ENCODE measurements at regions not wholly inside any gene's neighbourhood (a gene's known extent, or its start where the extent isn't known, plus 50 kb on each side); places are given as distances from the start of the nearest gene placed in this dataset.
"Not testable (repeated sequence)": the region's sequence is repeated elsewhere in the genome, so short reads cannot be mapped to it uniquely, and the experiment has no call there.

- DNase-seq (ENCODE audit: low read depth in 2 of 2), result no peak
Observed at GRCh38 chr3:13138833-13139145, 65.6 kb upstream of the IQSEC1 start.

DNA sequence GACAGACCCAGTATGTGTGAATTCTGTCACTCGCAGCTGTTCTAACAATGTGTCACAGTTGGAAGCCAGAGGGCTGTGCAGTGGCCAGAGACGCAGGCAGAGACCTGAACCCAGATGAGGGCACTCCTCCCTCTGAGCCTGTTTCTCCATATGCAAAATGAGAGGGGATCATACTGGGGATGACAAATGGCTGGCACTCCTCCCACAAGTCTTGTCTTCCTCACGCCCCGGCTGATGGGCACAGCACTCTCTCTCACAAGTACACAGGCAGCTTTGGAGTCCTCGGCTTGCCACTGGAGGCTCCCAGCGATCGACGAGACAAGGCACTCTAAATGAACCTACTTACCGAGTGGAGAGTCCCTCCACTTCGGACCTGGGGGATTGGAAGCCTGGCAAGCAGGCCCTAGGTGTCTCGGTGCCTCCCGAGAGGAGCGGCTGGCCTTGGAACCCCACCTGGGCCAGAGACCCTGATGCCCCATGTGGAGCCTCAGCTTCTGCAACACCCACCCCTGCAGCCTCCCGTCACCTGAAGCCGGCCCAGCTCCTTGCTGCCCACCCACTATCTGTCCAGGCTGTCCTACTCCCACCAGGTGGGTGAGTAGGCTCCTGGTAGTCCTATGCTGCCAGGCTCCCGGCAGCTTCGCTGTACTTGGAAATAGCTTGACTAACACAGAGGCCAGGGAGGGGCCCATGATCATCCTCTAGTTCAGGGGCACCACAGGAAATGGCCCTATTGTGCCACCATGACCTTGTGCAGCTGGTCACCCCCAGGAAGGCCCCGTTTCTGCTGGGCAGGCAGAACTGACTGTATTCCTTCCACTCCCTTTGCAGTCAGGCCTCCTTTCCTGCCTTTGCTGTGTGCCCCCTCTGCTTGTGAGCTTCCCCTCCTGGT, 65.0 kb upstream of the IQSEC1 start:
- DNase-seq (ENCODE audit: low read depth in 2 of 2), result no peak

GRCh38 chr3:13136848-13137247, 63.6 kb upstream of the IQSEC1 start:
- DNase-seq (ENCODE audit: low read depth in 2 of 2), result not testable (repeated sequence)

GRCh38 chr3:13136426-13136825, 63.2 kb upstream of the IQSEC1 start:
- DNase-seq (ENCODE audit: low read depth in 2 of 2), result no peak

DNA sequence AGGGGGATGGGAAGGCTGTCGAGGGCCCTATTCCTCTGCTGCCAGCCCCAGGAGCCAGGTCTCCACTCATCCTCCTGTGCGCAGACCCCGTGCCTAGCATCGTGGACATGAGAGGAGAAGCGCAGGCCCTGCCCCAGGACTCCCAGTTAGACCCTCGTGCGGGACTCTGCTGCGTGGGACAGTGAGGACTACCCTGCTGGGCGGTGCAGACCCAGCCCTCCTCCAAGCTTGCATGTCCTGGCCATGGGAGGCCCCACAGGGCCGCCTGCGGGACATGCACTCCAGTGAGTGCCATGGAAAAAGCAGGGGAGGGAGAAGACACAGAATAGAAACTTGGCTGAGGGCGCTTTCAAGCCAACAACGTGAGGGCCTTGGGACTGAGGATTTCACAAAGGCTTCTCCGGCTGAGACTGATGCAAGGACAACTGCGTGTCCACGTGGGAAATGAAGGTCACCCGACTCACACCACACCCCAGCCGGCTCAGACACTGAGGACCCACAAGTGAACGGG, 62.6 kb upstream of the IQSEC1 start:
- no peak for DNase-seq (ENCODE audit: low read depth in 2 of 2)

DNA sequence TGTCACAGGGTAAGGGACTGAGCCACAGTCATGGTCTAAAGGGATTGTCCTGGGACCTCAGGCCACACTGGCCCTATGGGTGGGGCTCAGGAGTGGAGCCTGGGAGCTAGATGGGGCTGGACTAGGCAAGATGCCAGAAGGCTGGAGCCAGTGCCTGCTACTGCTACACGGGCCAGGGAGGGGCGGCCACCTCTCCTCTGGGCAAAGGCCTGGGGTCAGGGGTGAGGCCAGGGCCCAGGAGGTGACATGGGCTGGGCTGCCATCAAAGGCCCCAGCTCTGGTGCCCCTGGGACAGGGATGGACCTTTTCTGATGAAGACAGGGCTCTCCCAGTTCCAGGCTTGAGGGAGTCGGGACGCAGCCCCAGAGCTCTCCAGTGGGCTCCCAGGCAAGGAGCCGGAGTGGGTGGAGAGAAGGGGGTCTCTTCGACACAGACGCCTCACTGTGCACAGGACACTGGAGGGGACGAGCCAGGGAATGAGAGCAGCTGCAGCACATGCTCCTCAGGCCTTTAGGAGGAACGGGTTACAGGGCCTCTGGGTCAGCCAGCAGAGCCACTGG, 62.1 kb upstream of the IQSEC1 start:
- no peak for DNase-seq (ENCODE audit: low read depth in 2 of 2)

DNA sequence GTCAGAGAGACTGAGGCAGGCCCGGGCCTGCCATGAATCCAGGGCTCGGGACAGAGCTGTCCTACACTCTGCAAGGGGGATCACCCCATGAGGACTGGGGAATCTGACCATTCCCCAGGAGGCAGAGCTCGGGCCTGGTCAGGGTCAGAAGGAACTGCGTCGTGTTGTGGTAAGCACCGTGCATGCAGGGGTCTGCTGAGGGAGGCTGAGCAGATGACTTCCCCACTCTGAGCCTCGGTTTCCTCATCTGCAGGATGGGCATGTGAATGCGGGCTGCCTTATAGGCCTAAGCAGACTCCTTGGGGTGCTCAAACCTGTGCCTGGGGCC, 61.6 kb upstream of the IQSEC1 start:
- DNase-seq (ENCODE audit: low read depth in 2 of 2), result no peak

DNA sequence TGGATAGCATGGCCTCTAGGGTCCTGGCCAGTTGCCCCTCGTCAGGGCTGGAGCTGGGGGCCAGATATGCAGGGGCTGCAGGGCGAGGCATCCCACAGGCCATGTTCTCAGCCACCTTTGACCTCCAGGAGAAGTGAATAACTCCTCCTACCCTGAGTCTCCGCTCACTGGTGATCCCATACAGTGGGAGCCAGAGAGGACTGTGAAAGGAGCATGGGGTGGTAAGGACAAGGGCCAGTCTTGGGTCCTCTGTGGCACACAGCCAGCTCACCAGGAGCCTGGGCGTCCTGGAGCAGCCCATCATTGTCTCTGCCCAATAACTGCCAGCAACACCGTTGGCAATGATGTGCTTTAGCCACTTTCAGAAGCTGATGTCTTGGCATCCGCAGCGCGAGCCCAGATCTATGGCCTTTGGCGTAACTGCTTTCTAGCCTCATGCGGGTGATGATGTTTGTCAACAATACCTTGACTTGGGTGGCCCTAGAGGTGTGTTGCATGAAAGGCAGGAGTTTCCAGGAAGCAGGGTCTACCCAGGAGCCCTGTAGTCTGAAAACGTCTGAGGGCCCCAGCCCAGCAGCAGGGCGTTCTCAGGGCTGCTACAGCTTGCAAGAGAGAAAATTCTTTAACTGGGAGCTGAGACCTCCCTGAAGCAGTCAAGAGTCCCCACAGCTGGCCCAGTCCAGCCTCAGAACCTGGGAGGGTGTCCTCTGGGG, 61.1 kb upstream of the IQSEC1 start:
- no peak for DNase-seq (ENCODE audit: low read depth in 2 of 2)

DNA sequence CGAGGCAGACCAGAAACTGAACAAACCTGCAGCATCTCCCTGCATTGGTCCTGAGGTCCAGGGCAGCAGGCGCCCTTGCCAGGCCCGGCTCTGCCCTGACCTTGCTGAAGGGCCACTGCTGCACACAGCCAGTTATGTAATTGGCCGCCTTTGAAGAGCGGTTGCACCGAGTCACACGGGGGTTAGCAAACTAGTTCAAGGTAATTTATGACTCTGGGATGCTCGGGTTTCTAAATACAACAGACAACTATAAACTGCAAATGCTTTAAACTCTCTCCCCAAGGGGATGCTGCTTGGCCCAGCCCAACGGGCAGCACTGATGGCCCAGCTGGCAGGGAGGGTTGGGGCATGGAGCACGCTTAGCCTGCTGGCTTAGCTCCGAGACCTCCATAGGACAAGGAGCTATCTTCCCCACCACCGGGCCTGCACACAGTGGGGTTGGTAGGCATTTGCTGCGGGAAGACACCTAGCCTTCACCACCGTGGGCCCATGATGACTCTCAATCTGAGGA, 60.3 kb upstream of the IQSEC1 start:
- no peak for DNase-seq (ENCODE audit: low read depth in 2 of 2)

- DNase-seq (ENCODE audit: low read depth in 2 of 2), result no peak
Observed at GRCh38 chr3:13132731-13133410, 59.6 kb upstream of the IQSEC1 start.

- DNase-seq (ENCODE audit: low read depth in 2 of 2), result no peak
Observed at GRCh38 chr3:13132281-13132680, 59.1 kb upstream of the IQSEC1 start.

- no peak for DNase-seq (ENCODE audit: low read depth in 2 of 2)
Observed at GRCh38 chr3:13130464-13131193, 57.4 kb upstream of the IQSEC1 start.

- no peak for DNase-seq (ENCODE audit: low read depth in 2 of 2)
Observed at GRCh38 chr3:13125092-13126015, 52.1 kb upstream of the IQSEC1 start.

- no peak for DNase-seq (ENCODE audit: low read depth in 2 of 2)
Observed at GRCh38 chr3:13124631-13125030, 51.4 kb upstream of the IQSEC1 start.

DNA sequence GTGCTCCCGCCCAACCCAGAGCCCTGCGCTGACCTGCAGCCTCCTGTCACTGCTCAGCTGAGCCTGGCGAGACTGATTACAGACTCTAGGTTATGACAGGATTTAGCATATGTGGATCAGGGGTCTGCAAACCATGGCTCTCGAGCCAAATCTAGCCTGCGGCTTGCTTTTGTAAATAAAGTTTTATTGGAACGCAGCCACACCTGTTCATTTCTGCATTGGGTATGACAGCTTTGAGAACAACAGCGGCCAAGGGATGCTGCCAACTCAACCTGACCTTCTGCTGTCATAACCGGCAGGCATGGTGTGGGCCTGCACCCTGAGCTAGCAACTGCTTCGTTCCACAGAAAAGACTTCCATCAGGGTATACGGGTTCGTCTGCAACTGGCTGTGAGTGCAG, 50.5 kb upstream of the IQSEC1 start:
- DNase-seq (ENCODE audit: low read depth in 2 of 2), result no peak

DNA sequence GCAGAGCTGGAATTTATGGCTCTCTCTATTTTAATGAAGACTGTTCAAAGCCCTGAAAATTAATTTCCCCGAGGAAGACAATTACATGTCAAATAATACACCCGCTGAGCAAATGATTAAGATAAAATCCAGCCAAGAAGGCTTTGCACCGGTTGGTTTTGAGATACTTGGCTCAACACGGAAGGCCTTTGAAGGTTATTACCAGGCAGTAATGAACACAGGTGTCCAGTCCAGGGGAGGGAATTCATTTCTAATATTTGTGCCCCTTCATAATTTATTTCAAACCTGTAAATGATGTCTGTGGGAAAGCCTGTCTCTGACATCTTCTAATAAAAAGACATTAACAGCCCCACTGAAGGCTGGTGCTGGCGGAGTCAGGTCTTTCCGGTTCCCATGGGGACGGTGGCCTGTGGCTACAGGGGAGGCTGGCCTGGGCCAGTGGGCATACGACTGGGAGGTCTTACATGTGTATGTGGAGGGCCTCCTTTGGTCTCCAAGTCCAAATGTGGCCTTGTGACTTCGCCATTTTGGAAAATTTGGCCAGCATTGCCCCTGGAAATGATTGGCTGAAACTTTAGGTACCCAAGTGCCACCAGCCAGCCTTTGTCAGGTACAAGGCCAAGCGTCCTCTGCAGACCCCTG, 49.9 kb upstream of the IQSEC1 start:
- no peak for DNase-seq (ENCODE audit: low read depth in 2 of 2)
